ENCODE measurements at regions not wholly inside any gene's neighbourhood (a gene's known extent, or its start where the extent isn't known, plus 50 kb on each side); places are given as distances from the start of the nearest gene placed in this dataset.

DNA sequence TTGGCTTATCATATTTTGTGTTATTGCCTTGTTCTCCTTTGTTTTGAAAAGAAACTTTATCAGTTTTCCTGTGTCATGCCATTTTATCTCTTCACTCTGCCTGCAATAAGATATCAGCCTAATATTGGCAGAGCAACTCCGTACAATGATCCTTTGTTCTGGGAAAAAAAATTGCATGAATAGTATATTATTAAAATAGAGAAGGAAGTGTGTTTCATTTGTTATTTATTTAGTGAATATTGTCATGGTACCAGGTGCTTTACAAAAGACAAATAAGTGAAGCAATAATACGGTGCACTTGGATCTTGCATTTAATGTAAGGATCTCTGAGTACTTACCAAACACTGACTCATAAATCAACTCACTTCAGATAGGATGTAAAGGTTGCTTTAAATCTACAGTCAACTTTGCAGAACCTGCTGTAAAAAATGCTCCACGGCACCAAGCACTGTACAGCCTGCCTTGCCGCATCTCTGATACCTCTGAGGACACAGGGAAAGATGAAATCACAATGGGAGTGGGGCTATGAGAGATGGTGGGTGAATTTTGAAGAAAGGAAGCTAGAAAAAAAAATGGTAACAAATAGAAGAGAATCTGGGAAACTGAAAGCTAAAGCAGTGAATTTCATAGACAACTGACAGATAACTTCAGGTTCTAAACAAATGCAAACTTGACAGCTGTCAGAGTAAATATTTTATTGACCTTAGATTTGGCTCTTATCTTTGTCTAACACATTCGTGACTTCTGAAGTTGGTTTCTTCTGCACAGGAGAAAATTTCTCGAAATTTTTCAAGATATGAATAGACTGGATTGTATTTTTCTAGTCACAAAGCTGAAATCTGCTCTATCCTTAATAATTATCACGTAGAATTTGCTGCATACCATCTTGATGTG is 232.1 kb downstream of the ENC1 start:
- DNase-seq (ENCODE audit: low read depth in 4 of 4, low spot score in 3 of 4) = no peak

DNA sequence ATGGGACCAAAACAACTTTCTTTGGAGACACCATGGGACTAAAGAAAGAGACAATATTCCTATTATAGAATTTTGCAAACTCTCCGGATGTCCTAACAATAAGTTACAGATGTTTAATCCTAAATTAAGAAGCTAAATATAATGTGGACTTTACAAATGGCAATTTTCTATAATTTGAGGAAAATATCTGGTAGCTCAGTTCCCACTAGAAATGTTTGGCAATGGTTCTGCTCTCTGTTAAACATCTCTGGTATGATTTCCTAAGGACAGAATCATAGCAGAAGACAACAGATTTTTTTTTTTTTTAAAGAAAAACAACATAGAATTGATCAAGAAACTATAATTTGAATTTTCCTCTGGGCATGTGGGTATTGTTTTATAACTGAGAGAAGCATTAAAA is 232.8 kb downstream of the ENC1 start:
- no peak for DNase-seq (ENCODE audit: low read depth in 4 of 4, low spot score in 3 of 4)

DNA sequence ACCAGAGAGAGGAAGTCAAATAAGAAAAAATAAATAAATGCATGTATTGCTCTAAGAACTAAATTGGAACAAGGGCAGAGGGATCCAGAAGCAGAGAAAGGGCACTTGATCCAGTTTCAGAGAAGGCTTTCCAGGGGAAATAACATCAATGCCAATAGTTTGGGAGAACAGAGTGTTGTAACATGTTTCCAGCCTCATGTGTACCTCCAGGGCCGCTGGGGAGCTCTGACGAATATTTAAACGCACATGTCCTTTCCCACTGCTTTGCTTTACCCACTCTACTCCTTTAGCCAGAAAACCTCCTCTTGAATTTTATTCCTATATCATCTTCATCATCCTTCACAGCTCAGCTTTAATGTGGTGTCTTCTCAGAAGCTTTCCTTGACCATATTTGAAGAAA is 233.7 kb downstream of the ENC1 start:
- DNase-seq (ENCODE audit: low read depth in 4 of 4, low spot score in 3 of 4) = no peak

DNA sequence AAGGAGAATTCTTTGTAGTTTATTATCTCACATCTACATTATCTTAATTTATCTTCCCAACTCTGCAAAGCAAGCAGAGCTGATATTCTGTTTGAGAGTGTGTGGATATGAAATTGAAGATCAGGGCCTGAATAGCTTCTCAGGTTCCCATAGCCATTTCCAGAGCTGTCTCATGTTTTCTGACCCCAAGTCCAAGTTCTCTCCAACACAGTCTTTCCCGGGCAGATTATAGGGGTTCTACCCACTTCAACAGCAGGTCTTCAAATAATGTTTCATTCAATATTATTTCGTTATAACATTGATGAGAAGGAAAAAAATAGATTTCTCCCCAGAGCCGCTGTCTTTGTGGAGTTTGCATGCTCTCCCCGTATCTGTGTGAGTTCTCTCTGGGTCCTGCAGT is 234.9 kb downstream of the ENC1 start:
- DNase-seq (ENCODE audit: low read depth in 4 of 4, low spot score in 3 of 4) = no peak

DNA sequence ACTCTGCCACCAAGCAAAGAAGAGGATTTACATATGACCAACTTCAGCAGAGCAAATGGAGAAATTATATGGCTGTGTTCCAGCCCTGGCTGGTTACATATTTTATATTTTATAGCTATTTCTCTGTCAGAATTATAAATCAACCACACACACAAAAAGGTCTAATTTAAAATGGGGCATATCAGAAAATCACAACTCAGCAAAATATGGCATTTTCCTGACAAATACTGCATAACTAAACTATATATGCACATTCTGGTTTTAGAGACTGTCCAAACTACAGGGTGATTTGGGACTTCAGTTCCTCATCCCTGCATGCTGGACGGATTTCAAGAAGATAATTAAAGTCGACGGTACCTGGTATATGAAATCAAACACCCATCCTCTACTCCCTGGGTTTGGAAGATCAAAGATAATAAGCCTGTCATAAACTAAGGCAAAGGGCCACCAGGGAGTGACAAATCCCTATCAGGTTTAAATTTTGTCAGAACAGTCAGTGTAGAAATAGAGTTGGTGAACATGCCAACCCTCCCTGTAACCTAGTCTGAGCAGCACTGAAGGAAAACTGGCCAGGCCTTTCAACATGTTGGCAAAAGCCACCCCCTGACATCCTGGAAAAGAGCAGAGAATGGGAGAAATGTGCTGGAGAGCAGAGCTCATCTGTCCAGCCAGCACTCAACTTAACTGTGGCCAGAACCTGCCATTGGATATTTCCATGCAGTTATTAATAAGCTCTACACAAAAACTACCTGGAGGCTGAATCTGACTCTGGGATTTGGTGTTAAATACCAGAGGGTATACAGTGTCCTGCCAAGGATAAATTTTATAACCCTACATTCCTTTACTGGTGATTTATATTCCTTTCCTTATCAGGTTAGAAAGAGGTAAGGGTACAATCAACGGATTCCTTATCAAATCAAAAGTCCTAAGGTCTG is 235.7 kb downstream of the ENC1 start:
- no peak for DNase-seq (ENCODE audit: low read depth in 4 of 4, low spot score in 3 of 4)

DNA sequence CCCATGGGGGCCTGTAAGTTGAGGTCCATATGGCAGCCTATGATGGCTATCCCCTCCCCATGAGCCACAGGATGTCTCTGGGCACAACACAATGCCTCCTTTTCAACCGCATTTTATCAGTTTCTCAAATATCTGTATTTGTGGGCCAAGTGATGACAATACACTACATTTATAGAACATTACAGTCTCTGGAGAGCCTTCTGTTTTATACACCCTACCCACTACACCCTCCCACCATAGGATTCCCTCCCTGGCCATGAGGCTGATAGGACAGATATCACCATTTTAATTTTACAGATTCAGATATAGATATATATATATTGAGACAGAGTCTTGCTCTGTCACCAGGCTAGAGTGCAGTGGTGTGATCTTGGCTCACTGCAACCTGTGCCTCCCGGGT is 236.8 kb downstream of the ENC1 start:
- no peak for DNase-seq (ENCODE audit: low read depth in 4 of 4, low spot score in 3 of 4)

DNA sequence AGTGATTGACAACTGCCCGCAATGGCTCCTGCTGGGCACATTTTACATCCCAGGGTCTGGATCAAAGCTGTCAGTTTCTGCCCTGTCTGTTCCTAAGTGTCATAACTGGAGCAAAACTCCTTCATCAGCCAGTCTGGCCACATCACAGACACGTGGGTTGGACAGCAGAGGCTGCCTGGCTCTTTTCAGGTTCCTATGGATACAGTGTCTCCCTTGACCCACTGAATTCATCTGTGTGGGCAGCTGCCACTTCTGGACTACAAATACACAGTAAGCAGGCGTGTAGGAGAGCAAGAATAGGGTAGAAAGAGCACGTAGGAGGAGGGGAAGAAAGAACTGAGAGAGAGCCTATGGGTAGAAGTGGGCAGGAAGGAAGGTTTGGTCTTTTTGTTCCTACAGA is 238.0 kb downstream of the ENC1 start:
- DNase-seq (ENCODE audit: low read depth in 4 of 4, low spot score in 3 of 4) = no peak

DNA sequence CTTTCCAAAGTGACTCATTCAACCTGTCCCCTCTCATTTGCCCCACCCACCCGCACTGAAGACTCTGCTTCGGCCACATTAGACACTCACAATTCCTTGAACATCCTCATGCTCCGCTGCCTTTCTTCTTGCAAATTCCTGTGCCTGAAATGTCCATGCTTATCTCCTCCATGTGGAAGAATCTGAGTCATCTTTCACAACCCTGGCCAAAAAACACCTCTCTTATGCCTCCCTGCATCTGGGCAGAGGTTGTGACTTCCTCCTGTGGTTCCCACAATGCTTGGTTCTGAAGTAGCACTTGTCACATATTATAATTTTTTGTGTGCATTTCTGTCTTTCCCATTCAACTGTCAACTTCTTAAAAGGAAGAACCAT is 238.6 kb downstream of the ENC1 start:
- no peak for DNase-seq (ENCODE audit: low read depth in 4 of 4, low spot score in 3 of 4)

DNA sequence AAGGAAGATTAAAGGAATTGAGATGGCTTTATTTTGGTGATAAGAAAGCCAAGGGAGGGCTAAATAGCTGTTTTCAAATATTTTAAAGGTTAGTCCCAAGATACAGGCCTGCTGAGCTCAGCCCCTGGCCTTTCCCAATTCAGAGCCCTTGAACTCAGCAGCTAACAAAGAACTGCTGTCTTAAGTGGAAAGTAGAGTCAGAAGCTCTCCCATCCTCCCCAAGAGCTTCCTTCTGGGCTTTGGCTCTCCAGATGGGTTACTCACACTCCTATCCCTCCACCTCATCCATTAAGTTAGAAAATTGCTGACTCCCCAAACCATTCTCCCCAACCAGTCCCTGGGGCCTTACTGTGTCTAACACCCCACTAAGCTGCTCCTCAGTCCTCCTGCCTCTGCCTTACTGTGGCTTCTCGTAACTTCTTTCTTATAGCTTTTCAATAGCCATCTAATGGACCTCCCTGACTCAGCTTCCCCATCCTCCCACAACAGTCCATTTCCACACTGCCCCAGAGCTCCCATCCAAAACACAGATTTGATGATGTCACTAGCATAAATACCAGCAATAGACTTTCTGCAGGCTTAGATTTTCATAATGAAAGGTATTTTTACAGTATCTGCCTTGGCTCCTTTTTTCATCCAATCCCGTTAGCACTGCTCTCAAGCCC is 239.1 kb downstream of the ENC1 start:
- no peak for DNase-seq (ENCODE audit: low read depth in 4 of 4, low spot score in 3 of 4)

DNA sequence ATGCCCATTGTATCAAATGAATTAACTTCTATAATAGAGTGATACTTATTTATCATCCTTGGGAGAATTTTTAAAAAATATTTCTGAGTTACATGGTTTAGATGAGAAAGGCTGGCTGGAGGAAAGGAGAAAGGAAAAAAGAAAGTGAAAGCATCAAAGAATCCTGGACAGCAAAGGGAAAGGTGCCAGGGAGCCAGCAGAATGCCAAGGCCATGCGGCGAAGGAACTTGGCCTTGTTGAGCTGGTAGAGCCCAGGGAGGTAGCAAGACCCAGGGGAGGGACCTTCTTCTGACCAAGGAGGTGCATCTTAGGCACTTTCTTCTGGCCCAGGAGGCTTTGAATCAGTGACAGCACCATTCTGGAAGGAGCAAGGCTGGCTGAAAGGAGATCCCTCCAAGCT is 240.5 kb downstream of the ENC1 start:
- DNase-seq (ENCODE audit: low read depth in 4 of 4, low spot score in 3 of 4) = no peak

DNA sequence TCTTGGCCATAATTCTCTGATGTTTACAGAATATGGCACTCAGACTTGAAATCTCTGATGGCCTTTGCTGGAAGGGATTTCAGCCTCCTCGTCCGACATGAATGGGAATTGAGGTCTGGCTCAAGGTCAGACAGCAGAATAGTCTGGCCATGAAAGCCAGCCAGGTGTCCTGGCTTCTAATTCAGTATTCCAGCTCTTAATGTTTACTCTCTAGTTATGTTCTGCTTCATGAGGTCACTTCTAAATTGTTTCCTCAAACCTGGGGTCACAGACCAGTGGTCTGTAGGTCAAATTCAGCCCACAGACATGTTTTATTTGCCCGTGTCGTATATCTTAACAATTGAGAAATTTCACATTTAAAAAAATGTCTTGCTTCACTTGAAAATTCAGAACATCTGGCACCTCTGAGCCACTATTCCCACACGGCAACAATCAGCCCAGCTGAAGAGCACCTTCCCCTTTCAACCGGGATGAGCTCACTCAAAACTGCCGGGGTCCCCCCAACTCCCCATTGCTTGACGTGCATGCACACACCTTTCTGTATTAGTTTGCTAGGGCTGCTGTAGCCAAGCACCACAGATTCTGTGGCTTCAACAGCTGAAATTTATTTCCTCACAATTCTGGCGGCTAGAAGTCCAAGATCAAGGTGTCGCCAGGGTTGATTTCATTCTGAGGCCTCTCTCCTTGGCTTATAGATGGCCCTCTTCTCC is 243.5 kb downstream of the ENC1 start:
- no peak for DNase-seq (ENCODE audit: low read depth in 4 of 4, low spot score in 3 of 4)

DNA sequence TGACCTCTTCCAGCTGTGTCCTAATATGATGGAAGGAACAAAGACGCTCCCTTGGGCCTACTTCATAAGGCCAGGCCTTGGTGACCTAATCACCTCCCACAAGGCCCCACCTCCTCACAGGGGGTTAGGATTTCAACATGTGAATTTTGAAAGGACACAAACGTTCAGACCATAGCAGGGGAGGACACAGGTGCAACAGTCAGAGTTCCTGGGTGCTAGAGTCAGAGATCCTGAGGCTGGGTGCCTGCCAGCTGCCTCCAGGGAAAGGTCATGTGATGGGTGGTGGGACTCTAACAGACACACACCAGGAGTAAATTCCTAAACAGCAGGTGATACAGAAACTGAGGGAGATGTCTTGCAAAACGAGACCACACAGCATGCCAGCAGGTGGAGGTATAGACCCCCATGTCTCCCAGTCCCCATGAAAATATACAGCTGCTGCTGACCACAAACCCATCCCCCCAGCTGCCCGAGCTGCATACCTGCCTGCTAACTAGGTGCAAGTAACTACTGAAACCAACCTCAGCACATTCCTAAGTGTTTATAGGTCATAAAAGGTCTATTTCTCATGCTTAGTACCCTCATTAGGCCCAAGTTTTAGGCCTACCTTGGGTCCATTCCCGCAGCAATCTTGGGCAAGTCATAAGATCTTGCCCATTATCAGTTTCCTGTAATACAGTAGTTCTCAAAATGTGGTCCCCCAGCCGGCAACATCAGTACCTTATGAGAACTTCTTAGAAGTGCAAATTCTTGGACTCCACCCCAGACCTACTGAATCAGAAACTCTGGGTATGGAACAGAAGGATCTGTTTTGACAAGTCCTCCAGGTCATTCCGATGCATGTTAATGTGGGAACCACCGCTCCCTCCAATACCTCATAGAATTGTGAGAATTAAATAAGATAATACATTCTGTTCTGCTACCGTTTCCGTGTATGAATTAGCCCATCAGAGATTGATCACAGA is 245.3 kb downstream of the ENC1 start:
- DNase-seq (ENCODE audit: low read depth in 4 of 4, low spot score in 3 of 4) = no peak

DNA sequence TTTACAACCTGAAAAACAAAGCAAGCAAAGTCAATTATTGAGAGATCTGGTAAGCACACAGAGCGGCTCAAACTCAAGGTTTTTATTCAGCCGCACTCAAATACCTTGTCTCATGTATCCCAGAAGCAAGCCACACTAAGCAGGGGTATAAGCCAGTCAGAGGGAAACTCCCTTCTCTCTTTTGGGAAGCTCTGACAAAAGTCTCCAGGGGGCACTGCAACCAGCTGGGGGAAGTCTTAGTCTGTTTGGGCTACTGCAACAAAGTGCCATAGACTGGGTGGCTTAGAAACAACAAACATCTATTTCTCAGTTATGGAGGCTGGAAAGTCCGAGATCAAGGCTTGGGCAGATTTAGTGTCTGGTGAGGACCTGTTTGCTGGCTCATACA is 246.0 kb downstream of the ENC1 start:
- DNase-seq (ENCODE audit: low read depth in 4 of 4, low spot score in 3 of 4) = no peak

DNA sequence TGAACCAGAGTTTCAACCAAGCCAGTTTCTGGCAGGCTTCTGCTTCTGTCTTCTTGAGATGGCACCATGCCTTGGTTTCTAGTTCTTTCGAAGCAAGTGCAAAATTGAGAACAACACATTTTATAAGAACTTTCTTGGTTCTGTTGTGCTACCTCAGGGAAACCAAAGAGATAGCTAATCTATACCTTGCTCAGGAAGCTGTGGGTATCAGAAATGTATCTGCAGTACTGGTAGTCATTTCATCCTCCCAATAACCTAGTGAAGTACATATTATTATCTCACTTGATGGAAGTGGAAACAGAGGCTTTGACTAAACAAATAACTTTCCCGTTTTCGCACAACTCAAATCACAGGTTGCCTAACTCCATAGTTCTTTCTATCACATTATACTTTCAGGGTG is 246.6 kb downstream of the ENC1 start:
- no peak for DNase-seq (ENCODE audit: low read depth in 4 of 4, low spot score in 3 of 4)

DNA sequence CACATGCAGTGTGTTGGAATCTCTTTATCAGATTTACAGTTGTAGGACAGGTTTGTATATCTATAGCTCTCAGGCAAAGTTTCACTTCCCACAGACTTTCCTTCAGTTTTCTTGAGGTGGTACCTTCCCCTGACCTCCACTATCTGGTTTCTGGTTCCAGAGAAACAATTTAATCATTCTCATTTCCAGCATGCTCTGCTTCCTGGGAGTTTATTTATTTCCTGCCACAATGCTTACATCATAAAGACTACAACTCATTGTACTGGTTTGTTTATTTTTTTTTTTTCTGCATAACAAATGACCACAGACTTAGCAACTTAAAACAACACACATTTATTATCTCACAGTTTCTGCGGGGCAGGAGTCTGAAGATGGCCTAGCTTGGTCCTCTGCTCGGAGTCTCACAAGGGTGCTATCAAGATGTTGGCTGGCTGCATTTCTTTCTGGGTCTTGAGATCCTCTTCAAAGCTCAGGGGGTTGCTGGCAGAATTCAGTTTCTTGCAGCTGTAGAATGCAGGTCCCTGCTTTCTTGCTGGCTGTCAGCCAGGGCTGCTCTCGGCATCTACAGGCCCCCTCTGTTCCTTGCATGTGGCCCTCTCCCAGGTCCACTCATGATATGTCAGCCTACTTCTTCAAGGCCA is 247.7 kb downstream of the ENC1 start:
- DNase-seq (ENCODE audit: low read depth in 4 of 4, low spot score in 3 of 4) = no peak

DNA sequence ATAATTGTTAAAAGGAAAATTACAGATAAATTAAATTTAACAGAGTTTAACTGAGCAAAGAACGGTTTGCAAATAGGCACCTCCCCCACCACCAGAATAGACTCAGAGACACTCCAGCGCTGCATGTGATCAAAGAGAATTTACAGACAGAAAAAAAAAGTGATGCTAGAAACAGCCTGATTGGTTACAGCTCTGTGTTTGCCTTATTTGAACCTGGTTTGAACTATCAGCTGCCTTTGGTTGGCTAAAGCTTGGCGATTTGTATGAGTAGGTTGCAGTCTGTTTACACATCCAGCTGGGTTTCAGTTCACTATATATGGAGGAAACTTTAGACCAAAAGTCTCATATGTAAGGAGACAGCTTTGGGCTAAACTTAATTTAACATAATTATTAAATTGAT is 249.1 kb downstream of the ENC1 start:
- no peak for DNase-seq (ENCODE audit: low read depth in 4 of 4, low spot score in 3 of 4)

DNA sequence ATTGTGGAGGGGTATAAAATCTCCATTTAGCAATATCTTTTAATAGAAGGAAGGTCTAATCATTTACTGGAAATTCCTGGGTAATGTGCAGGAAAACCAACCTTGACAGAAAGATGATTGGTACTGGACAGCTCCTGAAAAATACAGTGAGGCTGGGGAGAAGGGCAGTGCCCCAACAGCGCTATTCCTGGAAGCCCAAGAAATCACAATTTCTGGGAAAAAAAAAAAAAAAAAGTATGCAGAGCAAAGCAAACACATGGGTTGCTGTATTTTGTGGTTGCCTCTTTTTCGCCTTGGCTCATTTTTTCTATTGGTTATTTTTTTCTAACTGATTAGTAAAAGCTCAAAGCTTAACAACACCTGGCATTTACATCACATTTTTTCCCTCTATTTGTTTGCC is 249.7 kb downstream of the ENC1 start:
- no peak for DNase-seq (ENCODE audit: low read depth in 4 of 4, low spot score in 3 of 4)

DNA sequence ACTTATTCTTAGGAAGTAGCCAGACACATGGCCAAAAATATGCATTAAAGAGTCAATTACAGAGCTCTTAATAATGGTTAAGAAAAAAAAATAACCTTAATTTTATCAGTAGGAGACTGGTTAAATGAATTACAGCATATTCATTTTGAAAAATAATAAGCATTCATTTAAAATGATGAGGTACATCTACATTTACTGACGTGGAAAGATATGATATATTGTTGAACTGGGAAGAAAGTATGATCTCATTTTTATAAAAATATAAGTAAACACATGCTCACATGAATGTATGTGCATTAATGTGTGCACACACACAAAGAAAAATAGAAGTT is 250.3 kb downstream of the ENC1 start:
- DNase-seq (ENCODE audit: low read depth in 4 of 4, low spot score in 3 of 4) = no peak
